ENCODE measurements at regions not wholly inside any gene's neighbourhood (a gene's known extent, or its start where the extent isn't known, plus 50 kb on each side); places are given as distances from the start of the nearest gene placed in this dataset.

GRCh38 chr13:69468624-69469023 lies 639.0 kb upstream of the ATXN8OS start:
- ATAC-seq (ENCODE audit: poor library complexity), result no peak
- no peak for DNase-seq
- intact Hi-C loops (cut with DNase I), result no loop called here

GRCh38 chr13:69461397-69461796 lies 646.2 kb upstream of the ATXN8OS start:
- DNase-seq (no peak), ATAC-seq (ENCODE audit: poor library complexity) (no peak)
- intact Hi-C loops (cut with DNase I), result no loop called here

DNA sequence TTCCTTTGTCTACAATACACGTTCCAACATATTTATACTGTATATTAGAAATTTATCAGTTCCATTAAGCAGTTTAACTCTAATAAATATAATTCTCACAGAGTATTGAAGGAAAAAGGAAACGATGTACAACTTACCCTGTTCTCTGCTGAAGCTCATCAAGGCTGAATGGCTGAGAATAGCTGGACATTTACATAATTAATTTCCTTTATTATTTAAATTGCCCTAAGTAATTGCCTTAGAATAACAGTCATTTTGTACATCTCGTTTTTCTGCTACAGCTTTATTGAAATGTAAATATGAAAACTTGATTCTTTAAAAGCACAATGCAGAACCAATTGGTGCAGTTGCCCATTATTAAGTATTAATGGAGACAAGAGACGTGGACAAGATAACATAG lies 648.3 kb upstream of the ATXN8OS start:
- no peak for DNase-seq
- intact Hi-C loops (cut with DNase I), result no loop called here
- no peak for ATAC-seq (ENCODE audit: poor library complexity)

GRCh38 chr13:69458013-69458412 lies 649.6 kb upstream of the ATXN8OS start:
- intact Hi-C loops (cut with DNase I), result no loop called here
- ATAC-seq (ENCODE audit: poor library complexity) (no peak), DNase-seq (no peak)

DNA sequence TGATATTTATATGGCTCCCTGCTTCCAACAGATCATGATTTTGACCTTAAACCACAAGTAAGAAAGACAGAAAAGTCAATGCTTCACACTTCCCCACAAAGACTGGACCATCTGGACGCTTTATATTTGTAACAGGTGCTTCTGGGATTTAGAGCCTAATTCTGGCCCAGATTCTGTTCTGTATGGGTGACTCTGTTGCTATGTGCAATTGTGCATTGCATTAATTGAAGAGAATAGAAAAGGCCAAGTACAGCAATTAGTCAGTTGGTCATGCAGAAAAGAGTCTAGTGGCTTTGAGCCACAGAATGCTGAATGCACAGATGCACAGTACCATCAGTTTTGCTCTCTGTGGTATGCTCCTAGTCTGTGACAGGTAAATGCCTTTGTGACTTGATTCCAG lies 657.4 kb upstream of the ATXN8OS start:
- intact Hi-C loops (cut with DNase I), result no loop called here
- no peak for ATAC-seq (ENCODE audit: poor library complexity)
- DNase-seq, result no peak

- DNase-seq, result no peak
- intact Hi-C loops (cut with DNase I), result no loop called here
- no peak for ATAC-seq (ENCODE audit: poor library complexity)
Measured at GRCh38 chr13:69425235-69425634, 682.4 kb upstream of the ATXN8OS start.

DNA sequence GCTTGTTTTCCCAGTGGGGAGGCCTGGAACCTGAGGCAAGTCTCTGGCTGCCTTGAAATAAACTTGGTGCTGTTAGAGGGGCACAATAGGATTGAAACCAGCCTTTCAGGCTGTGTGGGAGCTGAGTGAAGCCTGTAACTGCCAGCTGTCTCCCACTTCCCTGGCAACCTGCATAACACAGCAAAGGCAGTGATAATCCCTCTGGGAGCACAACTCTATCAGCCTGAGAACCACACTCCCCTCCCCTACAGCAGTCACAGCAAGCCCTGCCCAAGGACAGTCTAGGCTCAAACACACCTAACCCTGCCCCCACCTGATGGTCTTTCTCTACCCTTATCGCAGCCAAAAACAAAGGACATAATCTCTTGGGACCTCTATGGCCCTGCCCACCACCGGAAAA lies 683.8 kb upstream of the ATXN8OS start:
- no peak for DNase-seq
- ATAC-seq (ENCODE audit: poor library complexity), result no peak
- intact Hi-C loops (cut with DNase I), result no loop called here

GRCh38 chr13:69418319-69418718 lies 689.3 kb upstream of the ATXN8OS start:
- no peak for DNase-seq
- intact Hi-C loops (cut with DNase I), result no loop called here
- ATAC-seq (ENCODE audit: poor library complexity), result no peak

- ATAC-seq (ENCODE audit: poor library complexity) (no peak), DNase-seq (no peak)
- intact Hi-C loops (cut with DNase I), result no loop called here
Measured at GRCh38 chr13:69410761-69411160, 696.9 kb upstream of the ATXN8OS start.

DNA sequence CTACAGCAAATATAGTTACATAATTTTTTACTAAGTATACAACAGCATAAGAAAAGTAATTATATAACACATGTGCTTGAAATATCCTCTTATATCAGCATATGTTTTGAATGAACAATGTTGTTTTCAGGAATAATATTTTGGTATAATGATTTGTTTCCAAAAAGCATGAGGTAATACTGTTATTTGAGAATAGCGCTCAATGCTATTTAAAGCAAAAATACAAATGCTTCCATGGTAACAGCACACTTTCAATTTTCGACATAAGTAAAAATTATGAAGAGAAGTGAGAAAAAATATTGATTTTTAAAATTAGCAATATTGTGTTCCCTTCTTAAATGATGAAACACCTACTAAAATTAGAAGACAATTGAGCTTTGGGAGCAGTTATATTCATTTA lies 715.9 kb upstream of the ATXN8OS start:
- intact Hi-C loops (cut with DNase I), result no loop called here
- DNase-seq (no peak), ATAC-seq (ENCODE audit: poor library complexity) (no peak)

DNA sequence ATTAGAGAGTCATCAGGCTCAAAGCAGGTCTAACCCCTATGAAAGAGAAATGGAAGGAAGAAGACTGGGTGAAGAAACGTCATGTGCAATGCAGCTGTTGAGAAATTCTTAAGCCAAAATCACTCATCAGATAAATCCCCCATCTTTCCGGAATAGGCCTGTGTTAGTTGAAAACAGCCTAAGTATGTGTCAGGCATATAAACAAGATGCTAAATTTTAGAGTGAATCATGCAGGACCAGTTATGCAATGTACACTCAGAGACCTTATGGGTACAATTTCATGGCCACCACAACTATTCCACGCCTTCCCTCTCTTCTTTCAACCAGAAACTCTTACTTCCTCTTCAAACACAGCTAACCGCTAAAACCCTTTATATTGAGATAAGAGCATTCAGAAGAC lies 717.7 kb upstream of the ATXN8OS start:
- intact Hi-C loops (cut with DNase I), result no loop called here
- no peak for ATAC-seq (ENCODE audit: poor library complexity)

DNA sequence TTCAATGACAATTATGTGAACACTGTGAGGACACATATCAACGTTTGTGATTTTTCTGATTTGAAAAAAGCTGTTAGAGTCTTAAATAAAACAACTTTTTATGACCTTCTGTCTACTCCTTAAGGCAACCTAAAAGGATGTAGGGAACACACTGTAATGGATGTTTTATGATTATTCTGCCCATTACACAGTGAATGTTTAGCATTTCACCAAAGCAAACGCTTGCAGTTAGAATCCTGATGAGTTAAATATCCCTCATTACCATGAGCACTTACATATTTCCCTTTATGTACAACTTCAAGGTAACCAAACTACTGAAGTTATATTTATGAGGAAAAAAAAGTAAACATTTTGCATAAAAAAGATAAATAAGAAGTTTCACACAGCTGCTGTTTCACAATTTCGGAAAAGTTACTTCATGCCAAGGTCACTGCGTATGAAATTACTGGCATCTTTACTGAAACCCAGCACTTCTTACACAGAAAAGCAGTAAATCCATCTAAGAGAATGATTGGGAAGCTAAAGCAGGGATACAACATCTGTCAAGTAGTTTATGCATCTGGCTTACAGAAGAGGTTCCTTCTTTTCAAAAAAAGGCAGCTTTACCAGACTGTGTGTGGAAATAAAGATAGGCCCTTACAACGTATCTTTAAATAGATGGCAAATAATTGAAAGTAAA lies 733.7 kb upstream of the ATXN8OS start:
- ATAC-seq (ENCODE audit: poor library complexity) (no peak), DNase-seq (no peak)
- intact Hi-C loops (cut with DNase I), result no loop called here

More for the DNA sequence above, 717.7 kb upstream of the ATXN8OS start:
- no peak for DNase-seq

DNA sequence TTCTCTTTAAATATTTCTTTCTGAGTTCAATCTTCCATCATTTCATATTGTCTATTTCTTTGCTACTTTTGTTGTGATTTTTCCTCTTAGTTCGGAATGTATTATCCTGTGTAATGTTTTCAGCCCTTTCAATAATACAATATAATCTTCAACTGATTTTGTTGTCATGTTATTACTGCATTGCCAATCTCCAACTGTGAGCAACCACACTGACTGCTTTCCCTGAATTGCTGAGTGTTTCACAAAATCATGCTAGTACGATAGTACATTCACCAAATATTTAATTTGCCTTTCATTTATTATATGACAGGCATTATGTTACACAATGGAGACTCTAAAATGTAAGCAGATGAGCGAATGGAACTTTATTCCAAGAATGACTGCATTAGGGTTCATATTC lies 744.3 kb upstream of the ATXN8OS start:
- DNase-seq, result no peak
- intact Hi-C loops (cut with DNase I), result no loop called here
- ATAC-seq (ENCODE audit: poor library complexity), result no peak

DNA sequence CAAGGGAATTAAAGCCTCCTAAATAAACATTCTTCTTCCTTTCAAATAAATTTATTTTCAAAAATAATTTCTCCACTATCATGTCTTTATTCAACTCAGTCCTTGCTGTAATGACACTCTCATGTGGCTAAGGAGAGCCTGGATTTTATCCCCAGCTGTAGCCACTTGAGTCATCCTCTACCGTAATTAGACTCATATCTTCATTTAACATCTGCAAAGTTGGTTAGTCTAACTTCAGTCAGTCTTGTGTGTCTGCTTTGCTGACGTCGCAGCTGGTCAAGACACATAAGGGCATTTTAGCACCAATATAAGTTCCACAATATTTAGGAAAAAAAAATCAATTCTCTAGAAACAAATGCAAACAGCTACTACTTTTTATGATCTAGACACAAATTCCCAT lies 776.4 kb upstream of the ATXN8OS start:
- ATAC-seq (ENCODE audit: poor library complexity) (no peak), DNase-seq (no peak)
- intact Hi-C loops (cut with DNase I), result no loop called here

DNA sequence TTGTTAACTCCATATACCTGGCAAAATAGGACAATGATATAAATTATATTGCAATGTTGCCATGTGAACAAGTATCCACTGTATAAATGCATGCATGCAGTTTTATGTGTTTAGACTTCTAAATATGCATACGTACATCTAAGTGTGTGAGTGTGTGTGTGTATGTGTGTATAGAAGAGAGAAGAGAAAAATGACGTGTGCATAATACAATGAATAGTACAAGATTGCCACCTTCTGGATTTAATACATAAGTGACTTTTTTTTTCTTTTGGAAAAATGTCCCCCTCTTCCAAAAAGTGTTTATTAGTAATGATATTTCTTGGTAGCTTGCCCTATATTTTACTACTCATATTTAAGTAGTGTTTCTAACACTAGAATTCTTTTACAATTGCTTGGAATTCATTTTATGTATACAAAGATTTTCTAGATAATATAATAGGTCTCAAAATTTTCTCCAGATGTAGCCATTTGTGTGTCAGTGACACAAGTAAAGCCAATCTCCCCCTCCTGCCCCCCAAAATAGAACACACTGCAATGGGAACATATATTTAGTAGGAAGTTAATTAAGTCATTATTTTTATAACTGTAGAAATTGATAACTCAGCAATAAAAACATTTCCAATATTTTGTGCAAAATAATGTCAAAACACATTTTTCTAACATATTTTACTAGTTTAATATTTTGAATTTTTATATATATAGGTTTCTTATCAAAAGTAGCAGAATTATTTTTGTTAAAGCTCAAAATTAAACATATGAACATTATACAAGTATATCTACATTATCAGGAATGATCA lies 783.3 kb upstream of the ATXN8OS start:
- DNase-seq, result no peak
- ATAC-seq (ENCODE audit: poor library complexity), result no peak
- intact Hi-C loops (cut with DNase I), result loop anchor here (2.0 kb wide), 1 partner anchor 31 kb away; no protein-coding TSS in a partner anchor

GRCh38 chr13:69319656-69320055 lies 788.0 kb upstream of the ATXN8OS start:
- DNase-seq (no peak), ATAC-seq (ENCODE audit: poor library complexity) (no peak)
- intact Hi-C loops (cut with DNase I), result no loop called here

DNA sequence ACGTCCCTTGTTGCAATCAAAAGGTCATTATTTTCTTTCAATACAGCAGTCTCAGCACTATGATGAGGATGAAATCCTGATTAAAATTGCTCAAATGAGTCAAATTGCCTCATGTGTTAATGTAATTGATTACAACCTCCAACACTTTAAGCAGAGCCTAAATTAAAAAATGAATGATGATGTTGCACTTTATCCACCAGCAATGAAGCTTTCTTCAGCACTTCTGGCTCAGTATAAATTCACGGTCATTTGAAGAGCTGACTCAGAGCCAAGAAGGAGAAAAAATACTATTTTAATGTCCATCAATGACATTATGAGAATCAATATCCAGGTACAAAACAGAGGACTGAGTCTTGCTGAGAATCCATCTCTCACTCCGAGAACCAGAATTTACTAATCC lies 792.6 kb upstream of the ATXN8OS start:
- DNase-seq (no peak), ATAC-seq (ENCODE audit: poor library complexity) (no peak)
- intact Hi-C loops (cut with DNase I), result no loop called here

DNA sequence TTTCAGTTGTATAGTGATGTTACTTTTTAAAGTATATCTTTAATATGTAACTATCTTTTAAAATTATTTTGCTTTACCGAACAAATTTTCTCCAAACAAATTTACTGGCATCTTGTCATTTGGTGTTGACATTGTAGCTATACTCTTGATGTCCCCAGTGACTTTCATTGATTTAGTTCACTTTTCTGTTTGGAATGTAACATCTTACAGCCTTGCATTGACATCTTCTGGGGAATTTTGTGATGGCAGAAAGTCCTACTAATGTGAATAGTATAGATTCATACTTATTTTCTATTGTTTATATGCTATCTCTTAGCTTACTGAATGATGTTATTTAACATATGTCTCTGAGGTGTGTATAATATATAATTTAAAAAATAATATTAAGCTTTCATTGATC lies 800.9 kb upstream of the ATXN8OS start:
- ATAC-seq (ENCODE audit: poor library complexity) (no peak), DNase-seq (no peak)
- intact Hi-C loops (cut with DNase I), result no loop called here

DNA sequence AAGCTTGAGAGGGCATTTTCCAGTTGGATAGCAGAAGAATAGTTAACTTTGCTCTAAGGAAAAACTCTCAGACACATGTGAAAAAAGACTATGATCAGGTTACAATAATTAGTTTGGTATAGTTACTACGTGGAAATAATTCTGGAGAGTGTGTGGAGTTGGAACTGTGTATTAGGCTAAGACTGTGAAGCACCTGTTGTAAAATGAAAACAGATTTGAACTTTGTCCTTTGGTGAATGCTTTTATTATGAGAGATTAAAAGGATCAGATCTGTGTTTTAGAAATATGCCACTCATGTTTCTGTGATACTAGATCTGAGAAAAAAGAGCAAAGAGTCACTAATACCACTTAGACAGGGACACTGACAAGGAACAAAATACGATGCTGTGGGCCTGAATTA lies 807.5 kb upstream of the ATXN8OS start:
- intact Hi-C loops (cut with DNase I), result no loop called here
- DNase-seq (no peak), ATAC-seq (ENCODE audit: poor library complexity) (no peak)

- intact Hi-C loops (cut with DNase I), result no loop called here
- ATAC-seq (ENCODE audit: poor library complexity) (no peak), DNase-seq (no peak)
Measured at GRCh38 chr13:69296130-69296529, 811.5 kb upstream of the ATXN8OS start.

Measured in Right ventricle myocardium superior (tissue), 1 donor.